NCI-H226 (cell line): ENCODE measurements at regions not wholly inside any gene's neighbourhood (a gene's known extent, or its start where the extent isn't known, plus 50 kb on each side); places are given as distances from the start of the nearest gene placed in this dataset.
"Not testable (repeated sequence)": the region's sequence is repeated elsewhere in the genome, so short reads cannot be mapped to it uniquely, and the experiment has no call there.

ENCODE experiments used
- DNase-seq: peaks from one replicate; pipeline ENCODE4 v3.0.0-alpha.2; 2015

- no peak for DNase-seq
Measured at GRCh38 chr18:27361477-27361876, 176.4 kb upstream of the CHST9 start.

- no peak for DNase-seq
Measured at GRCh38 chr18:27355308-27355707, 170.2 kb upstream of the CHST9 start.

GRCh38 chr18:27353273-27353672, 168.2 kb upstream of the CHST9 start:
- no peak for DNase-seq

- no peak for DNase-seq
Measured at GRCh38 chr18:27349284-27349882, 164.3 kb upstream of the CHST9 start.

GRCh38 chr18:27331606-27332005, 146.5 kb upstream of the CHST9 start:
- DNase-seq = no peak

- DNase-seq = no peak
Measured at GRCh38 chr18:27314996-27315395, 129.9 kb upstream of the CHST9 start.

GRCh38 chr18:27313678-27314077, 128.6 kb upstream of the CHST9 start:
- no peak for DNase-seq

GRCh38 chr18:27312853-27313252, 127.7 kb upstream of the CHST9 start:
- no peak for DNase-seq

GRCh38 chr18:27312153-27312552, 127.0 kb upstream of the CHST9 start:
- no peak for DNase-seq

GRCh38 chr18:27311114-27311513, 126.0 kb upstream of the CHST9 start:
- DNase-seq = no peak

GRCh38 chr18:27301615-27302378, 116.7 kb upstream of the CHST9 start:
- no peak for DNase-seq

- DNase-seq = no peak
Measured at GRCh38 chr18:27298214-27298804, 113.2 kb upstream of the CHST9 start.

- not testable (repeated sequence) for DNase-seq
Measured at GRCh38 chr18:27285973-27286562, 101.0 kb upstream of the CHST9 start.

- DNase-seq = no peak
Measured at GRCh38 chr18:27278131-27278530, 93.0 kb upstream of the CHST9 start.

GRCh38 chr18:27277554-27277953, 92.4 kb upstream of the CHST9 start:
- no peak for DNase-seq

GRCh38 chr18:27276886-27277285, 91.8 kb upstream of the CHST9 start:
- no peak for DNase-seq

GRCh38 chr18:27276479-27276878, 91.4 kb upstream of the CHST9 start:
- no peak for DNase-seq

- no peak for DNase-seq
Measured at GRCh38 chr18:27274901-27275300, 89.8 kb upstream of the CHST9 start.

- DNase-seq = no peak
Measured at GRCh38 chr18:27270508-27270907, 85.4 kb upstream of the CHST9 start.

GRCh38 chr18:27263369-27263768, 78.3 kb upstream of the CHST9 start:
- DNase-seq = no peak

- no peak for DNase-seq
Measured at GRCh38 chr18:27261769-27262549, 76.9 kb upstream of the CHST9 start.

GRCh38 chr18:27253571-27253970, 68.5 kb upstream of the CHST9 start:
- DNase-seq = no peak

- DNase-seq = no peak
Measured at GRCh38 chr18:27250471-27250870, 65.4 kb upstream of the CHST9 start.
